ENCODE measurements at regions not wholly inside any gene's neighbourhood (a gene's known extent, or its start where the extent isn't known, plus 50 kb on each side); places are given as distances from the start of the nearest gene placed in this dataset.

- TF ChIP-seq POLR2A (IDR thresholded peaks at IDR 0.05), result no peak
- TF ChIP-seq CTCF (IDR thresholded peaks at IDR 0.05), result no peak
Observed at GRCh38 chr2:16972276-16972675, 306.6 kb upstream of the CYRIA start.

All from esophagus squamous epithelium (tissue), 4 donors.